ENCODE measurements at regions not wholly inside any gene's neighbourhood (a gene's known extent, or its start where the extent isn't known, plus 50 kb on each side); places are given as distances from the start of the nearest gene placed in this dataset.

GRCh38 chr10:132120200-132120599 lies 54.5 kb downstream of the JAKMIP3 start (continued):
- no peak for TF ChIP-seq ZNF462 (CRISPR knock-in tag; IDR thresholded peaks at IDR 0.05)
- TF ChIP-seq REST (IDR thresholded peaks at IDR 0.05; ENCODE audit: unreplicated experiment): no peak
- TF ChIP-seq ZNF114 (CRISPR knock-in tag; IDR thresholded peaks at IDR 0.05): no peak
- no peak for TF ChIP-seq JUNB (IDR thresholded peaks at IDR 0.05; ENCODE audit: unreplicated experiment)
- no peak for TF ChIP-seq CTCF (conservative IDR thresholded peaks at IDR 0.05; ENCODE audit: low read depth in 2 of 2)
- TF ChIP-seq ZNF331 (CRISPR knock-in tag; IDR thresholded peaks at IDR 0.05; ENCODE audit: low read depth): no peak
- no peak for TF ChIP-seq NANOG (IDR thresholded peaks at IDR 0.05; ENCODE audit: borderline replicate concordance)
- no peak for TF ChIP-seq EZH2 (IDR thresholded peaks at IDR 0.05; ENCODE audit: low read depth, unreplicated experiment)
- TF ChIP-seq EZH2phosphoT487 (IDR thresholded peaks at IDR 0.05; ENCODE audit: unreplicated experiment): no peak
- TF ChIP-seq POLR2AphosphoS5 (IDR thresholded peaks at IDR 0.05; ENCODE audit: low read depth): no peak
